LNCAP (cell line): ENCODE measurements at regions not wholly inside any gene's neighbourhood (a gene's known extent, or its start where the extent isn't known, plus 50 kb on each side); places are given as distances from the start of the nearest gene placed in this dataset.

Experiments
- CTCF ChIP-seq: fragments of 450-650 bp; IDR thresholded peaks from 2 replicates; pipeline ENCODE4 v1.5.1; 2017; ENCODE audit warnings: mild to moderate bottlenecking

- TF ChIP-seq CTCF: no peak
Measured at GRCh38 chr5:72572236-72572765, 65.1 kb upstream of the ZNF366 start.

GRCh38 chr5:72569408-72569944 lies 62.3 kb upstream of the ZNF366 start:
- no peak for TF ChIP-seq CTCF

- no peak for TF ChIP-seq CTCF
Measured at GRCh38 chr5:72566746-72567145, 59.5 kb upstream of the ZNF366 start.

GRCh38 chr5:72565513-72566289 lies 58.5 kb upstream of the ZNF366 start:
- TF ChIP-seq CTCF: no peak

- no peak for TF ChIP-seq CTCF
Measured at GRCh38 chr5:72562717-72563116, 55.5 kb upstream of the ZNF366 start.

GRCh38 chr5:72561148-72561972 lies 54.1 kb upstream of the ZNF366 start:
- TF ChIP-seq CTCF: no peak

- TF ChIP-seq CTCF: no peak
Measured at GRCh38 chr5:72559866-72560766, 52.9 kb upstream of the ZNF366 start.
